HG03442 (cell line): ENCODE measurements at regions not wholly inside any gene's neighbourhood (a gene's known extent, or its start where the extent isn't known, plus 50 kb on each side); places are given as distances from the start of the nearest gene placed in this dataset.

Experiments used
- ATAC-seq: cut with Tn5 transposase; IDR thresholded peaks from one replicate; pipeline ENCODE4 v1.9.1; 2021; ENCODE audit warnings: mild to moderate bottlenecking, moderate library complexity; ENCODE audit not compliant: unreplicated experiment

GRCh38 chr1:209402697-209403096 lies 180.8 kb upstream of the CAMK1G start:
- no peak for ATAC-seq

DNA sequence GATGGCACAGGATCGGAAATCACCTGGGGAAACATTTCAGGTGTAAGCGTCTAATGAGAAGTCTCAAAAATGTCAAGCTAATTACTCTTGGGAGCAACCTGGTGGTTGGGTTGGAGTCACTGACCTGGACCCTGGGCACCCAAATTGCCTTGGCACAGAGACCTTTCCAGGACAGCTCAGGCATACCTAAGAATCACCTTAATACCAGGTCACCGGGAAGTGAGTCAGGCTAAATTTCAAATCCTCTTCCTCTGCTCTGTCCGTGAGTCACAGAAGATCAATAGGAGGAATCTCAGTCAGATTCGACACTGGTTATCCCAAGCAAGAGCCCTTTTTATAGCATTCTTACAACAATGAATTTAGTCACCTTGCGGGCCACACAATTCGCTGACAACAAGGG lies 179.6 kb upstream of the CAMK1G start:
- ATAC-seq, result no peak

DNA sequence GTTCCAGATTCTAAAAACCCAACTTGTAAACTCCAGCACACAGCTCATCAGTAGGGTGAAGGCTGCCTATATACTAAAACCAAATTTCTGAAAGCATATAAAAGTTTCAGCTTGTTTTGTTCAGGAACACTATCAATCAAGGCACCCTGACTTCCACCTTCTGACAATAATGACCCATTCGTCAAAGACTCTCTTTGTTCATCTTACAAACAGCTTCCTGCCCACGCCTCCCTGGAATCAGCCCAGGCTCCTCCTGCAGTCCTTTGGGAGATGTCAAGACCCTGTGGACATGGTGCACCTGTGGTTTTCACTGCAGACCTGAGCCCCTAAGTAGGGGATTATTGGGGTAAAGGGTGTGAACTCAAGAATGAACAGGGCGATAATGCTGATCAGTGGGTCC lies 178.9 kb upstream of the CAMK1G start:
- ATAC-seq, result no peak

DNA sequence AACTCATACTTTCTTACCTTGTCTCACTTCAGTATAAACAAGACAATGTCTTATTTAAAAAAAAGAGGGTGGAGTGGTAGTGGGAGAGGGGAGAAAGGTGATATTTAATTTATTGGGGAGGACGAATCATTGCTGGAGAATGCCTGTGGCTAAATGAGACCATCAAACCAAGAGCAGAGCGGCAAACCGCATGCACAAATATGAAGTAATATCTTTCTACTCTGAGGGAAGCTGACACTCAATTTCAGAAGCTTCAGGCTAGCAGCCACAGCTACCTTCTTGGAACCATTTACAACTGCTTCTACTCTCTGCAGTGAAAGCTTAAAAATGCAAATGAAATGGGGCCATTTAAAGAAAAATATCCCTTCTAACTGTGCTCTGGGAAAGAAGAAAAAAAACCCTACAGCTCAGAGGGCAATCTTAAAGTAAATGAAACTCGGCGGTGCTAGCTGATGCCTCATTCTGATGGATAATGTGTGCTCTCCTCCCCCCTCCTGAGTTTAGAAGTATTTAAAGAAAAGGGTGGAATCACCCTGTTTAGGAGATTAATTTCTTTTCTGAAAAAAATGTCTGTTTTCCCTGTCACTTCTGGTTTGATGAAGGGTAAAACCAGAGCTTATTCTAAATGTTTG lies 178.2 kb upstream of the CAMK1G start:
- no peak for ATAC-seq

- no peak for ATAC-seq
Observed at GRCh38 chr1:209406168-209406567, 177.3 kb upstream of the CAMK1G start.

DNA sequence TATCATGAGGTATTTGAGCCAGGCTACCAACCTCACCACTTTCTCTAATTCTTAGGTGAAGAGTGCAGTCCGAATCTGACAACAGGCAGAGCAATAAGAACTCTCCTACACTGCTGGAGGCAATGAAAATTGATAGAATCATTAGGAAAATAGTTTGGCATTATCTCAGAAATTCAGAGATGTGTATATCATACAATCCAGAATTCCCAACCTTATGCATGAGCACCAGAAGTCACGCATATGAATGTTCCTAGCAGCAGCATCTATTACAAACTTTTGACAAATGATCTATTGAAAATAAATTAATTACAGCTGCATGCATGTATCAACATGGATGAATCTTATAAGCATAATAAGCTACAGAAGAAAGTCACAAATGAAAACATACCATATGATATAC lies 176.9 kb upstream of the CAMK1G start:
- no peak for ATAC-seq

GRCh38 chr1:209409780-209410179 lies 173.7 kb upstream of the CAMK1G start:
- ATAC-seq, result no peak

GRCh38 chr1:209411491-209411929 lies 172.0 kb upstream of the CAMK1G start:
- no peak for ATAC-seq

GRCh38 chr1:209412036-209412435 lies 171.5 kb upstream of the CAMK1G start:
- ATAC-seq, result no peak

DNA sequence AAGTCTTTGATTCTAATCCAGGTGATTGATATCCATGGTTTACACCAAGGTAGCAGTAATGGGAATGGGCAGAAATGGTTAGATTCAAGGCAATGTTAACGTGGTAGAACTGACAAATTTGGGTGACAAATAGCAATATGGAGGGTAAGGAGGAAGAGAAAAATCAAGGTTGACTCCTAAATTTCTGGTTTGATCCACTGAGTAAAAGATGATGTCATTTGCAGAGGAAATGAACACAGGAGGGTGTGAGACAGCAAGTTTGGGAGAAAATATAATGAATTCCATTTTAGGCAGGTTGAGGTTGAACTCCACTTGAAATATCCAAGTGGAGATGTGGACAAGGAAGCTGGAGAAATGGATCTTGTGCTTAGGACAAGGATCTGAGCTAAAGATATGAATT lies 170.9 kb upstream of the CAMK1G start:
- no peak for ATAC-seq

GRCh38 chr1:209413062-209413461 lies 170.5 kb upstream of the CAMK1G start:
- ATAC-seq, result no peak

DNA sequence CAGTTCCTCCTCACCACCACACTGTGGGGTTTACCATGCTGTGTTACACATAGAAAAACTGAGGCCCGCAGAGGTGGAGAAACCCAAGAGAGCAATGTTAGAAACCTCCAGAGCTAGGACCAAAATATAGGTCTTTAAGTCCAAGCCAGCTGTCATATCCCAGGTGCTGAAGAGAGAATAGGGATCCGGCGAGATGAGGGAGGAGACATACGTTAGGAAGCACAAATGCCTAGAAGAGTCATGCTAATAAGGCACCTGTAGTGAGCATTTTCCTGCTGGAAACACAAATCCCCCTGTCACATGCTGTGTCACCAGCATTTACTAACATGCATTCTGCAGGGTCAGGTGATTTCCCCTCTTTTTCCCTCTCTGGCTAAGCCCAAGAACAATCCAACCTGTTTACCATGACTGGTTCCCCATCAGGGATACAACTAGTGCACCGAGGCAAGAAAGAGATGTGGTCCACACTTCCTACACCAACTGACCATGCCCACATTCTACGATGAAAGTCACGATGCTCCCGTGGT lies 168.6 kb upstream of the CAMK1G start:
- ATAC-seq, result no peak

- ATAC-seq, result no peak
Observed at GRCh38 chr1:209416039-209416438, 167.5 kb upstream of the CAMK1G start.

- no peak for ATAC-seq
Observed at GRCh38 chr1:209416716-209417115, 166.8 kb upstream of the CAMK1G start.

- no peak for ATAC-seq
Observed at GRCh38 chr1:209417761-209418160, 165.8 kb upstream of the CAMK1G start.

DNA sequence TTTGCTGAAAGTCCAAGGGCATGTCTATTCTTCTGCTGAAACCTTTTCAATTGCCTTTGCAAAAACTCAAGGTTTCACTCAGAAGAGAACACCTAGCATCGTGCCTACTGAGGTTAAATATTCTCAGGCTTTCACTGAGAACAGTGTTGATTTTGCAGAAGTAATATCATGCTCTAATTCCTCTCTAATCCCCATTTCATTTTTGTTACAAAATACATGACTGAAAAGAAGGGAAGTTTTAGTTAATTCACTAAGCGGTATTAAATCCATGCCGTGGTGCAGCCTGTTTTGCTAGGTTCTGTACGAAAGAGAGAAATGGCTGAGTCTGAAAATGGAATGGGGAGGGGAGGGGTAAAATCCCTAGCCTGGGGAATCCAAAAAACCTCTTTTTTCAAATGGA lies 163.2 kb upstream of the CAMK1G start:
- no peak for ATAC-seq

GRCh38 chr1:209421186-209421585 lies 162.3 kb upstream of the CAMK1G start:
- no peak for ATAC-seq

DNA sequence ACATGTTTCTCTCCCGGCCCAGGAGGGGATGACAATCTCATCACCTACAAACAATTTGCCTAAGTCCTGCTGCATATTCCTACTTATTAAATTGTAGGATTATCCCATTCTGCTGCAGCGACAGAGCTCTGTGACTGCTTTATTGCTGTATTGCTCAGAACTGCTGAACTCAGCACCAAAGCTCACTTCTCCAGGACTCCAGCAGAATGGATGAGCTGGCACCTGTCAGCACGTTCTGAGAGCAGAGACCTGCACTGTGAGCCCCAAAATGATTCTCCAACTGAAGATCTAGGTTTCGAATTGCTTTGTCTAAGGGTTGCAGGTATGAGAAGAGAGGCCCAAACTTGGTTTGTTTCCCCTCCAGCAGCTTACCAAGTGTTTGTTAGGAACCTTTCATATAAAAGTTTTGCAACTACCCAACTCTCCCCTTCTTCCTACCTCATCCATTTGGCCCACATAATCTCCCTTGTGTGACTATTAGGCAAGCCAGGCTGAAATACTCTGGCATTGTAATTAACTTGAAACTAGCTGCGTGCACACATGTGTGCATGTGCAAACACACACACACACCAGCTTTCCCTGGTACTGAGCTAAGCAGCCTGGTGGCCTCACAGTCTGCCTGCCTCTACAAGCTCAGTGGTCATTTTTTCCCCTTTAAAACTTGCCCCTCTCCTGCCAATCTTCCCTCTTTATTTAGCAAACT lies 161.4 kb upstream of the CAMK1G start:
- ATAC-seq, result no peak

DNA sequence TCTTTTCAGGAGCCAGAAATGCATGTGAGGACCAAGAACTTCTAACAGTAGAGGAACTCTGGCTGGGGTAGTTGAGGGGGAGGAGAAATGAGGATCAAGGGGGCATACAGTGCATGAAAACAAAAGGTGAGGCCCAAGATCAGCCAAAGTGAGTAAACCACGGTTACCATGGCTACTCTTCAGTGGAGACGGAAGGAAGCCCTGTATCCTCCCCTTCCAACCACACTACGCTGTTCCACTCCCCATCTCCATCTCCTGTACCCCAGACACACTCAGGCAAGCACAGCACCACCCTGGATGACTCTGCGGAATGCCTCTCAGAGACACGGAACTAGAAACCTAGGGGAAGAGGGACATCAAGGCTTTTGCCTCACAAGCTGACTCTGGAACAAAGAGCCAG lies 157.6 kb upstream of the CAMK1G start:
- no peak for ATAC-seq

- no peak for ATAC-seq
Observed at GRCh38 chr1:209427277-209427676, 156.2 kb upstream of the CAMK1G start.

- no peak for ATAC-seq
Observed at GRCh38 chr1:209427811-209428210, 155.7 kb upstream of the CAMK1G start.

DNA sequence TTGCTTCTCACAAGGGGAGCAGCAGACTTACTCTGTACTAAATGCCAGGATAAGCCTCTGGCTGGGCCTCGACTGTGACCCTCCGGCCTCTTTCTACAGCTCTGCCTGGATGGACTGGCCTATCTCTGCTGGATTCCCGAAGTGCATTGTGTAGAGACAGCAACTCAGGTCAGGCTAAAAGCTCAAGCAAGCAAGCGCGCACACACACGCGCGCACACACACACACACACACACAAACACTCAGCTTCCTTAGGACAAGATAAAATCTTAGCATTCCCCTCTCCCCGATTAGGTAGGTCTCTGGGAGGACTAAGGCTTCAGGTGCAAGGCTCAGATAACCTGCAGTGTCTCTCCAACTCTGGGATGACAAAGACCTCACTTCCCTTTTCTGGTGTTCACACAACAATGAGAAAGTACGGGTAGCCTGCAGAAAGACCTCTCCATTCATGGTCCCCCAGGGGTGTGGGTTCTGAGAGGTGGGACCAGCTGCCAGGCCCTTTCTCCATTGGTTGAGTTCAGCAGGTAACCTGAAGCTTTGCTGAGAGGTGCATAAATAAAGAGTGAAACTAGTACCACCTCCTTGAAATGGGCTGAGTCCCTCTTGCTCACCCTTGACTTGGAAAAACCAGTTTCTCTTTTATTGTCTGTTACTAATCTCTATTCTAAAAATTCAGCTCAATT lies 155.1 kb upstream of the CAMK1G start:
- ATAC-seq, result no peak
